Iris pigment epithelial cell (primary cell): ENCODE measurements at regions not wholly inside any gene's neighbourhood (a gene's known extent, or its start where the extent isn't known, plus 50 kb on each side); places are given as distances from the start of the nearest gene placed in this dataset.
A peak's percentile ranks its signal among the peaks of the same experiment; 100 is the strongest.

ENCODE experiments used
- DNase-seq: peaks from one replicate; pipeline ENCODE4 v3.0.0-alpha.2; 2011; ENCODE audit warnings: low read depth

- DNase-seq: no peak
Measured at GRCh38 chr11:130802567-130802966, 113.7 kb downstream of the SNX19 start.

GRCh38 chr11:130804306-130805076, 111.8 kb downstream of the SNX19 start:
- no peak for DNase-seq

DNA sequence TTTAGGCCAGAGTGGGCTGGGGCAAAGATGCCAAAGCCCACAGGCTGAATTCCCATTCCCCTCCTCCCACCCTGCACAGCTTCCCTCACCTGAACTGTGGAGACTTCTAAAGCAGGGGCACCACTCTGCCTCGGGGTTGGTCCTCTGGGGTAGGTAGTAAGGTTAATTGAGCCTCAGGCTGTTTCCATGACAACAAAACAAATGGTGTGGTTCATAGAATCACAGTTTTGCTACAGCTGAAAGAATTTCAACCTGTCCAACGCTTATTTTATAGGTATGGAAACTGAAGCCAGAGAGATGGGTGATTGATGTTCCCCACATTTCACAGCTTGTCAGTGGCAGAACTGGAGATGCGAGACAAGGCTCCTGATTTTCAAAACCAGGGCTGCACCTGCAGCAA, 109.5 kb downstream of the SNX19 start:
- no peak for DNase-seq

DNA sequence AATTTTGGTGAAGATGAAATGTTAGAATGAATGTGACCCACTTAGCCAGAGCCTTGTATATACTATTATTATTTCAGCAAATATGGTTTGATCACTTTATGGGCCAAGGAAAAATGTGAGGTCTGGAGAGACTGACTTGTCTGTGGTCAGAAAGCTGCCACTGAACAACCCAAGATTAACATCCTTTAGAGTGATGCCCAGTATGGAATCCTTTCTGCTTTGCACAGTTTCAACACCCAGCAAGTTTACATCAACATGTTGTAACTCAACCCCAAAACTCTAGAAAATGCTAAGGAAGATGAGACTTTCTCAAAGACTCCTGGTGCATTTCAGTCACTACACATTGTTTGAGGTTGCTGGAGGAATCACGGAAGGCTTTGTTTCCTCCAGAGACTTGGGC, 107.7 kb downstream of the SNX19 start:
- DNase-seq: no peak

- no peak for DNase-seq
Measured at GRCh38 chr11:130813196-130813595, 103.1 kb downstream of the SNX19 start.

- DNase-seq: no peak
Measured at GRCh38 chr11:130813638-130814037, 102.6 kb downstream of the SNX19 start.

DNA sequence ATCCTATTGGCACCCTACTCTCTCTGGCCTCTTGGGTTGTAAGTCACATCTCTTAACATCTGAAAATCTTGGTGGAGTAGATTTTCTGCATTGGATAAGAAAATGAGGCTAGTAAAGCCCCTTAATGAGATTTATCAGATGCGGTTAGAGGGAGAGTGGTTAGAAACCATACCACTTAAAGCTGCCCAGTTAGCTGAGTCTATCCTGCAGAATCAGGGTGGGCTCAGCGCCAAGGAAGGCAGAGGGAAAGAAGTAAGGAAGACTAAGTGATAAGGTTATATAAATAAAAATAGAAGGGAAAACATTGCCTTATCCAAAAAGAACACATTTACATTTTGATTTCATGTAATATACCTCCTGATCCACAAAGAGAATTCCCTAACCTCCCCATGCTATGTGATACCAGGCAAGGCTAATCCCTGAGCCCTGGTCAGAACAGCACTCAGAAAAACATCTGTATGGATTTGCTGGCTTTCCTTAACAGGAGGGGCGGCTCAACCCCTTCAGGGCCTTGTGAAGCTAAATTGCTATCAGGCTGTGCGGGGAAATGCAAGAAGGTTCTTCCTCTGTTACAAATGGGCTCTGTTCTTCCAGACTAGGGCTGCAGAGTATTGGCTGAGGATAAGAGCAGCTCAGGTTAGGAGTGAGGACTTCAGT, 101.7 kb downstream of the SNX19 start:
- DNase-seq: no peak

GRCh38 chr11:130815097-130815802, 101.0 kb downstream of the SNX19 start:
- DNase-seq: no peak

GRCh38 chr11:130815956-130816355, 100.3 kb downstream of the SNX19 start:
- DNase-seq: no peak

DNA sequence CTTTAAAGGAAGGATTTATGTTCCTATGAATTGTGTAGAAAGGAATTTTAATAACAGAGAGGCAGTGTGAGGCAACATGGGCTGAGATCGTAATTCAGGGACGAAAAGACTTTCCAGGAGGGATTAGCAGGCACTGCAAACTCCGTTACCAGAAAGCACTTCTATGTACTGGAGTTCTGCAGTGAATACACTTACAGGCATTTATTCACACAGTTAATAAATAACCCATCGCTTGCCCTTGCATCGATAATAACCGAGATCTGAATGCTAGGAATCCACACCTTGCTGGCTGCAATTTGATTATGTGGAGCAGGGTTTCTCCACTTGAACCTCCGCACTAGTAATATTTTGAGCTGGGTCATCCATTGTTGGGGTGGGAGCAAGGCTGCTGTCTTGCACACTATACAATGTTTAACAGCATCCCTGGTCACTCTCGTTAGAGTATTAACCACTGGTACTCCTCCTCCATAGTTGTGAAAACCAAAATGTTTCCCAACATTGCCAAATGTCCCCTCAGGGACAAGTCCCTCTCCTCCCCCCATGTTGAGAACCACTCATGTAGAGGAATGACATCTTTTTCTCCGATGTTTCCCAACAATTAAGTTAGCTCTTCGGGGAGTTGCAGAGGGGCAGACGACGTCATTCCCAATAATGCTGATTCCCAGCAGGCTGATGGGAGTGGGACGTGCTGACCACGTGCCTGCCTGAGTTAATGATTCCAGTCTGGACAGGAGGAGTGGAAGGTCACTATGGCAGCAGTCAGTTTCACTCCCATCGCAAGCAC, 99.5 kb downstream of the SNX19 start:
- DNase-seq: no peak

DNA sequence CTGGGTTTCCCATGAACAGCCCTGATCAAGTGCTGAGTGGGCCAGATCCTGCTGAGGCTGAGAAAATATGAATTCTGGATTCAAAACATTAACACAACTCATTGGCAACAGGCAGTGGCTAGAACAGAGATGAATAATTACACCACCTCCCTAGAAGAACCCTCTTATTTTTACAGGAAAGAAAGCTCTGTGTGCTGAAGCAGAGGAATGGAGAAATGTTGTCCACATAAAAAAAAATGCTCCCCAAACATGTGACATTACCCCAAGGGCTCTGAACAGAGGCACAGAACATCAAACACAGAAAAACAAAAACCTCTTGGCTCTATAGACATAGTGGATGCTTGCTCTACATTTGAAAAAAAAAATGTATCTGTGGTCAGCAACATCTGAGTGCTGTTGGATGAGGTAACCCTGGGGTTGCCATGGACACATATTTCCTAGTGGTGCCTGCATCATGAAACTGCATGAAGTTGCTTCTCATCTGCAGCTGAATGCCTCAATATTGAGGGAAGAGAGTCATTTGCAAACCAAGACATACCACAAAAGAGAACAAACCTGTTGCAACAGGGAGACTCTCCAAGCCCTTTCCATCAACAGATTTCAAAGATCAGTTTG, 98.8 kb downstream of the SNX19 start:
- peak; percentile 59 for DNase-seq

DNA sequence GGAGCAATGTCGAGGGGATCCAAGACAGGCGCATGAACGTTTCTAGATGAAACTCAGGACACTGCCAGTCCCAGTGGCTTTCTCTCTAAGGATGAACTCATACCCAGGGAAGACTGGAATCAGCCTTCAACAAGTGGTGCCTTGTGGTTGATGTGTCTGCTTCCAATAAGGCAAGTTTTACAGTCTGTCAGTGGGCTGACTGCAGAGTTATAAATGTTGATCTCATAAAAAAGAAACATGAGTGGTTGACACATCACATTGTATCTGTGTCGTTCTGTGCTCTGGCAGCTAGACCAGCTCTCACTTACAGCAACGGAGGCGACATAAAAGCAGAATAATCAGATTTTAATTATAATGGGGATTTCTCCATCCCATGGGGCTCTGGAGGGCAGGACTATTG, 96.7 kb downstream of the SNX19 start:
- no peak for DNase-seq
